CD4-positive, alpha-beta T cell (primary cell): ENCODE measurements at regions not wholly inside any gene's neighbourhood (a gene's known extent, or its start where the extent isn't known, plus 50 kb on each side); places are given as distances from the start of the nearest gene placed in this dataset.

ENCODE experiments used
- ATAC-seq: fragments of 200-7000 bp; cut with Tn5 transposase; one replicate; pipeline ENCODE4 v1.10.0; 2022; ENCODE audit warnings: mild to moderate bottlenecking; ENCODE audit not compliant: poor library complexity
- CTCF ChIA-PET: fragments of 350-600 bp; sonication (Branson Sonifier 250); formaldehyde crosslinking; loops from one replicate; lab custom pipeline; 2021; ENCODE audit warnings: antibody characterized with exemption, inconsistent platforms; lab: Charles Lee
- POLR2A ChIA-PET: fragments of 350-600 bp; sonication (Branson Sonifier 250); formaldehyde crosslinking; loops from one replicate; lab custom pipeline; 2021; ENCODE audit warnings: antibody characterized with exemption, inconsistent platforms; lab: Charles Lee
- DNase-seq, 14 experiments: peaks; one replicate each; pipeline ENCODE4 v3.0.0-alpha.2; 2013 to 2020; ENCODE audit warnings: mixed read lengths in 2 of 14
- H3K27ac ChIP-seq, 2 donors: one replicate each; pipeline versions ENCODE4 v1.5.1 to v1.7.0; 2013; ENCODE audit warnings: low read length in 2 of 2, low read depth in 1 of 2, mild to moderate bottlenecking in 1 of 2
- H3K27me3 ChIP-seq, 2 experiments: 1 replicate in 1 of 2; 2 replicates in 1 of 2; pipeline versions ENCODE4 v1.6.1 to v1.7.0; 2013; ENCODE audit warnings: low read length in 2 of 2, control low read depth in 1 of 2, mild to moderate bottlenecking in 1 of 2, moderate library complexity in 1 of 2; ENCODE audit not compliant: insufficient read depth in 2 of 2, control insufficient read depth in 1 of 2
- H3K36me3 ChIP-seq: one replicate; pipeline ENCODE4 v1.6.1; 2013; ENCODE audit warnings: low read length, control low read depth; ENCODE audit not compliant: insufficient read depth
- H3K4me1 ChIP-seq: one replicate; pipeline ENCODE4 v1.6.1; 2013; ENCODE audit warnings: low read length, control low read depth; ENCODE audit not compliant: insufficient read depth
- H3K4me3 ChIP-seq: one replicate; pipeline ENCODE4 v1.5.1; 2013; ENCODE audit warnings: mild to moderate bottlenecking, low read length, moderate library complexity
- H3K9me3 ChIP-seq, 2 experiments: 1 replicate in 1 of 2; 2 replicates in 1 of 2; pipeline versions ENCODE4 v1.6.1 to v1.7.0; 2013; ENCODE audit warnings: low read length in 2 of 2, mild to moderate bottlenecking in 2 of 2, control low read depth in 1 of 2, moderate library complexity in 1 of 2; ENCODE audit not compliant: control insufficient read depth in 1 of 2, insufficient read depth in 1 of 2
- H3K27ac Mint-ChIP-seq: one replicate; pipeline ENCODE4 v1.8.0; 2020; ENCODE audit warnings: mixed read lengths
- H3K27me3 Mint-ChIP-seq: one replicate; pipeline ENCODE4 v1.8.0; 2021; ENCODE audit warnings: mixed read lengths
- H3K36me3 Mint-ChIP-seq: one replicate; pipeline ENCODE4 v1.8.0; 2021; ENCODE audit warnings: low read depth, mixed read lengths
- H3K4me1 Mint-ChIP-seq: one replicate; pipeline ENCODE4 v1.8.0; 2021; ENCODE audit warnings: low read depth, mixed read lengths
- H3K4me3 Mint-ChIP-seq: one replicate; pipeline ENCODE4 v1.8.0; 2020; ENCODE audit warnings: mild to moderate bottlenecking, mixed read lengths
- H3K9me3 Mint-ChIP-seq: one replicate; pipeline ENCODE4 v1.8.0; 2020; ENCODE audit warnings: mixed read lengths
- CTCF ChIP-seq: fragments of 200-600 bp; IDR thresholded peaks from one replicate; pipeline ENCODE4 v1.8.0; 2022; ENCODE audit warnings: antibody characterized with exemption, mild to moderate bottlenecking
- intact Hi-C, 2 experiments: fragments of 100-400 bp; cut with DNase I in 1 of 2; cut with micrococcal nuclease in 1 of 2; formaldehyde crosslinking; loops; one replicate each; pipeline versions ENCODE4 v1.15.1 to v1.9.0; 2023 to 2025; cut with DNase I, micrococcal nuclease

GRCh38 chr10:6917125-6917524 is 337.0 kb upstream of the PRKCQ start:
- no peak for ATAC-seq
- ChIA-PET POLR2A (no interaction called here), CTCF (interaction anchor here (2.1 kb wide), 1 partner anchor 10 kb away, joined by 7 read pairs; no protein-coding TSS in a partner anchor)
- Mint-ChIP-seq H3K27me3 (peaks cover 6% of the 10 kb centered on the region), H3K4me1 (peaks cover 9% of the 10 kb centered on the region), H3K36me3 (no peaks in the 10 kb centered on the region), H3K4me3 (no peak overlapping the region), H3K9me3 (no peaks in the 10 kb centered on the region), H3K27ac (no peak overlapping the region)
- Histone ChIP-seq H3K9me3 (no peaks in the 10 kb centered on the region), H3K4me1 (peaks cover 8% of the 10 kb centered on the region), H3K36me3 (no peaks in the 10 kb centered on the region), H3K27me3 (no peaks in the 10 kb centered on the region), H3K4me3 (no peak overlapping the region), H3K27ac (no peak overlapping the region)
- intact Hi-C loops: loop anchor here in 1 of 2 experiments (5.0 kb wide), 1 partner anchor 205 kb away; no protein-coding TSS in a partner anchor
- DNase-seq: peak in 2 of 14 experiments; percentile 25 to 39
- TF ChIP-seq CTCF: no peak

GRCh38 chr10:6916601-6917000 is 336.5 kb upstream of the PRKCQ start:
- H3K4me3 ChIP-seq: no peak overlapping the region
- ATAC-seq (no peak), DNase-seq (no peak)
- H3K4me1 ChIP-seq: peaks cover 10% of the 10 kb centered on the region
- POLR2A ChIA-PET: no interaction called here
- Mint-ChIP-seq H3K9me3 (no peaks in the 10 kb centered on the region), H3K4me1 (peaks cover 9% of the 10 kb centered on the region), H3K4me3 (no peak overlapping the region), H3K36me3 (no peaks in the 10 kb centered on the region), H3K27ac (no peak overlapping the region), H3K27me3 (peaks cover 6% of the 10 kb centered on the region)
- H3K36me3 ChIP-seq: no peaks in the 10 kb centered on the region
- no peak for TF ChIP-seq CTCF
- intact Hi-C loops: loop anchor here in 1 of 2 experiments (5.0 kb wide), 1 partner anchor 206 kb away; no protein-coding TSS in a partner anchor
- no peaks in the 10 kb centered on the region for H3K9me3 ChIP-seq
- CTCF ChIA-PET: no interaction called here
- no peak overlapping the region for H3K27ac ChIP-seq
- H3K27me3 ChIP-seq: no peaks in the 10 kb centered on the region

GRCh38 chr10:6915307-6915706 is 335.2 kb upstream of the PRKCQ start:
- no peaks in the 10 kb centered on the region for H3K9me3 Mint-ChIP-seq
- H3K36me3 Mint-ChIP-seq: no peaks in the 10 kb centered on the region
- Histone ChIP-seq H3K4me1 (peaks cover 9% of the 10 kb centered on the region), H3K9me3 (no peaks in the 10 kb centered on the region), H3K4me3 (no peak overlapping the region), H3K36me3 (no peaks in the 10 kb centered on the region), H3K27me3 (no peaks in the 10 kb centered on the region), H3K27ac (no peak overlapping the region)
- H3K4me3 Mint-ChIP-seq: no peak overlapping the region
- peaks cover 5% of the 10 kb centered on the region for H3K27me3 Mint-ChIP-seq
- no peak for TF ChIP-seq CTCF
- H3K4me1 Mint-ChIP-seq: peaks cover 6% of the 10 kb centered on the region
- ATAC-seq (no peak), DNase-seq (no peak)
- H3K27ac Mint-ChIP-seq: no peak overlapping the region
- CTCF ChIA-PET: no interaction called here
- POLR2A ChIA-PET: no interaction called here
- intact Hi-C loops: loop anchor here in 1 of 2 experiments (5.0 kb wide), 1 partner anchor 207 kb away; no protein-coding TSS in a partner anchor
